PC-9 (cell line): ENCODE measurements at regions not wholly inside any gene's neighbourhood (a gene's known extent, or its start where the extent isn't known, plus 50 kb on each side); places are given as distances from the start of the nearest gene placed in this dataset.

Experiments
- BruUV-seq: library from RNA; stranded (reverse); fragments of 400-500 nt; replicated peaks from 2 replicates; lab custom pipeline; 2021; lab: Mats Ljungman, UMichigan
- CTCF ChIA-PET: fragments of 300-600 bp; sonication (Branson Sonifier 250); formaldehyde crosslinking; loops from one replicate; lab custom pipeline; 2022; ENCODE audit warnings: antibody characterized with exemption; lab: Charles Lee
- POLR2A ChIA-PET: fragments of 300-600 bp; sonication (Branson Sonifier 250); formaldehyde crosslinking; loops from one replicate; lab custom pipeline; 2022; ENCODE audit warnings: antibody characterized with exemption; ENCODE audit not compliant: unreplicated experiment; lab: Charles Lee
- DNase-seq, 2 experiments: peaks; one replicate each; pipeline versions ENCODE4 v3.0.0 to v3.0.0-alpha.2; 2015 to 2022; ENCODE audit warnings: mixed read lengths in 1 of 2
- H2AFZ ChIP-seq: fragments of 200-600 bp; sonication (generic); 2 replicates; pipeline ENCODE4 v1.8.1; 2017; ENCODE audit warnings: antibody characterized with exemption
- H3F3A ChIP-seq: fragments of 200-600 bp; sonication (generic); 2 replicates; pipeline ENCODE4 v1.8.1; 2017; ENCODE audit warnings: antibody characterized with exemption, mild to moderate bottlenecking, low read depth; ENCODE audit not compliant: insufficient read depth
- H3K27ac ChIP-seq: fragments of 200-600 bp; sonication (generic); 2 replicates; pipeline ENCODE4 v1.6.1; 2016; ENCODE audit warnings: mixed run types
- H3K27me3 ChIP-seq: fragments of 200-600 bp; sonication (generic); 2 replicates; pipeline ENCODE4 v1.6.1; 2016; ENCODE audit warnings: low read depth, mixed run types; ENCODE audit not compliant: insufficient read depth
- H3K36me3 ChIP-seq: fragments of 200-600 bp; sonication (generic); 2 replicates; pipeline ENCODE4 v1.6.1; 2016; ENCODE audit warnings: low read depth, mixed run types
- H3K4me1 ChIP-seq: fragments of 200-600 bp; sonication (generic); replicated peaks from 2 replicates; pipeline ENCODE4 v1.6.1; 2016; ENCODE audit warnings: mixed run types; ENCODE audit not compliant: insufficient read depth
- H3K4me2 ChIP-seq: fragments of 200-600 bp; sonication (generic); 2 replicates; pipeline ENCODE4 v1.6.1; 2017; ENCODE audit warnings: mixed run types
- H3K4me3 ChIP-seq: fragments of 200-600 bp; sonication (generic); 2 replicates; pipeline ENCODE4 v1.6.1; 2016; ENCODE audit warnings: mixed run types
- H3K79me2 ChIP-seq: fragments of 200-600 bp; sonication (generic); 2 replicates; pipeline ENCODE4 v1.6.1; 2017; ENCODE audit warnings: low read depth, mixed run types
- H3K9me2 ChIP-seq: fragments of 200-600 bp; sonication (generic); 2 replicates; pipeline ENCODE4 v1.8.1; 2017; ENCODE audit warnings: mild to moderate bottlenecking; ENCODE audit not compliant: insufficient read depth
- H3K9me3 ChIP-seq: fragments of 200-600 bp; sonication (generic); 2 replicates; pipeline ENCODE4 v1.8.1; 2016; ENCODE audit warnings: low read depth; ENCODE audit not compliant: insufficient read depth
- H4K20me1 ChIP-seq: fragments of 200-600 bp; sonication (generic); 2 replicates; pipeline ENCODE4 v1.8.1; 2017; ENCODE audit not compliant: insufficient read depth
- EZH2 ChIP-seq: fragments of 200-600 bp; sonication (generic); IDR thresholded peaks from 2 replicates; pipeline ENCODE4 v1.8.0; 2017; ENCODE audit warnings: antibody characterized with exemption, low read depth
- intact Hi-C: fragments of 100-400 bp; cut with micrococcal nuclease; formaldehyde crosslinking; loops from one replicate; pipeline ENCODE4 v1.10.0; 2022; ENCODE audit not compliant: unreplicated experiment
- TF ChIP-seq, protein P1 (sequence below): fragments of 200-600 bp; sonication (generic); conservative IDR thresholded peaks from 2 replicates; pipeline ENCODE4 v1.6.1; 2017; ENCODE audit warnings: mixed run types, antibody characterized with exemption, mild to moderate bottlenecking, moderate library complexity

- no peaks in the 10 kb centered on the region for H3K9me2 ChIP-seq
- H2AFZ ChIP-seq = no peak overlapping the region
- H3K79me2 ChIP-seq = no peaks in the 10 kb centered on the region
- no peak overlapping the region for H3K27ac ChIP-seq
- H3K4me3 ChIP-seq = no peak overlapping the region
- no peaks in the 10 kb centered on the region for H3K36me3 ChIP-seq
- TF ChIP-seq EZH2 = no peak
- TF ChIP-seq, protein P1, sequence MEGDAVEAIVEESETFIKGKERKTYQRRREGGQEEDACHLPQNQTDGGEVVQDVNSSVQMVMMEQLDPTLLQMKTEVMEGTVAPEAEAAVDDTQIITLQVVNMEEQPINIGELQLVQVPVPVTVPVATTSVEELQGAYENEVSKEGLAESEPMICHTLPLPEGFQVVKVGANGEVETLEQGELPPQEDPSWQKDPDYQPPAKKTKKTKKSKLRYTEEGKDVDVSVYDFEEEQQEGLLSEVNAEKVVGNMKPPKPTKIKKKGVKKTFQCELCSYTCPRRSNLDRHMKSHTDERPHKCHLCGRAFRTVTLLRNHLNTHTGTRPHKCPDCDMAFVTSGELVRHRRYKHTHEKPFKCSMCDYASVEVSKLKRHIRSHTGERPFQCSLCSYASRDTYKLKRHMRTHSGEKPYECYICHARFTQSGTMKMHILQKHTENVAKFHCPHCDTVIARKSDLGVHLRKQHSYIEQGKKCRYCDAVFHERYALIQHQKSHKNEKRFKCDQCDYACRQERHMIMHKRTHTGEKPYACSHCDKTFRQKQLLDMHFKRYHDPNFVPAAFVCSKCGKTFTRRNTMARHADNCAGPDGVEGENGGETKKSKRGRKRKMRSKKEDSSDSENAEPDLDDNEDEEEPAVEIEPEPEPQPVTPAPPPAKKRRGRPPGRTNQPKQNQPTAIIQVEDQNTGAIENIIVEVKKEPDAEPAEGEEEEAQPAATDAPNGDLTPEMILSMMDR = no peak
- no peak for DNase-seq
- no peaks in the 10 kb centered on the region for H3F3A ChIP-seq
- no peaks in the 10 kb centered on the region for H3K27me3 ChIP-seq
- H3K4me2 ChIP-seq = no peak overlapping the region
- CTCF ChIA-PET = no interaction called here
- intact Hi-C loops = no loop called here
- no peaks in the 10 kb centered on the region for H4K20me1 ChIP-seq
- H3K9me3 ChIP-seq = 0 out of 2 replicates have a peak, but pooled peaks cover 3% of the 10 kb centered on the region
- POLR2A ChIA-PET = no interaction called here
- no peaks in the 10 kb centered on the region for H3K4me1 ChIP-seq
- no TSS peak for BruUV-seq
These were observed 207.5 kb downstream of the HERPUD2 start for GRCh38 chr7:35487402-35487801.

GRCh38 chr7:35485436-35485835 is 209.5 kb downstream of the HERPUD2 start:
- Histone ChIP-seq H3K9me2 (no peaks in the 10 kb centered on the region), H3K4me1 (no peaks in the 10 kb centered on the region), H4K20me1 (no peaks in the 10 kb centered on the region), H3K27me3 (no peaks in the 10 kb centered on the region), H3F3A (no peaks in the 10 kb centered on the region), H3K4me2 (no peak overlapping the region), H3K9me3 (0 out of 2 replicates have a peak, but pooled peaks cover 3% of the 10 kb centered on the region), H2AFZ (peak overlapping the region; percentile 17; the same call in 1 of the 2 replicates), H3K79me2 (no peaks in the 10 kb centered on the region), H3K4me3 (no peak overlapping the region), H3K36me3 (no peaks in the 10 kb centered on the region), H3K27ac (no peak overlapping the region)
- DNase-seq = no peak
- no peak for TF ChIP-seq EZH2
- TF ChIP-seq, protein P1 = no peak
- intact Hi-C loops = no loop called here
- BruUV-seq = no TSS peak
- ChIA-PET CTCF (no interaction called here), POLR2A (no interaction called here)

GRCh38 chr7:35483568-35483967 is 211.4 kb downstream of the HERPUD2 start:
- ChIA-PET POLR2A (no interaction called here), CTCF (no interaction called here)
- Histone ChIP-seq H3K27ac (no peak overlapping the region), H3K9me3 (0 out of 2 replicates have a peak, but pooled peaks cover 3% of the 10 kb centered on the region), H3K9me2 (no peaks in the 10 kb centered on the region), H3K4me1 (no peaks in the 10 kb centered on the region), H3F3A (no peaks in the 10 kb centered on the region), H4K20me1 (no peaks in the 10 kb centered on the region), H3K4me3 (no peak overlapping the region), H2AFZ (no peak overlapping the region), H3K4me2 (no peak overlapping the region), H3K36me3 (no peaks in the 10 kb centered on the region), H3K27me3 (no peaks in the 10 kb centered on the region), H3K79me2 (no peaks in the 10 kb centered on the region)
- no TSS peak for BruUV-seq
- DNase-seq = no peak
- intact Hi-C loops = no loop called here
- TF ChIP-seq EZH2 = no peak
- TF ChIP-seq, protein P1 = no peak
